HG03095 (cell line): ENCODE measurements at regions not wholly inside any gene's neighbourhood (a gene's known extent, or its start where the extent isn't known, plus 50 kb on each side); places are given as distances from the start of the nearest gene placed in this dataset.

Experiments used
- ATAC-seq: cut with Tn5 transposase; IDR thresholded peaks from one replicate; pipeline ENCODE4 v1.9.1; 2021; ENCODE audit warnings: moderate library complexity; ENCODE audit not compliant: unreplicated experiment

- no peak for ATAC-seq
These were observed 741.4 kb upstream of the CCDC54 start for GRCh38 chr3:106635826-106636225.

GRCh38 chr3:106640353-106640752 lies 736.9 kb upstream of the CCDC54 start:
- ATAC-seq = no peak

GRCh38 chr3:106642161-106642560 lies 735.1 kb upstream of the CCDC54 start:
- ATAC-seq = no peak

GRCh38 chr3:106643684-106644161 lies 733.5 kb upstream of the CCDC54 start:
- no peak for ATAC-seq

- ATAC-seq = no peak
These were observed 703.2 kb upstream of the CCDC54 start for GRCh38 chr3:106673926-106674569.

- ATAC-seq = no peak
These were observed 701.8 kb upstream of the CCDC54 start for GRCh38 chr3:106675451-106675850.

GRCh38 chr3:106678657-106679390 lies 698.4 kb upstream of the CCDC54 start:
- ATAC-seq = no peak

GRCh38 chr3:106683953-106684620 lies 693.2 kb upstream of the CCDC54 start:
- no peak for ATAC-seq

- ATAC-seq = no peak
These were observed 691.5 kb upstream of the CCDC54 start for GRCh38 chr3:106685745-106686144.

GRCh38 chr3:106687905-106688304 lies 689.3 kb upstream of the CCDC54 start:
- ATAC-seq = no peak

GRCh38 chr3:106688464-106688863 lies 688.8 kb upstream of the CCDC54 start:
- no peak for ATAC-seq

GRCh38 chr3:106691476-106691875 lies 685.8 kb upstream of the CCDC54 start:
- no peak for ATAC-seq

- ATAC-seq = no peak
These were observed 684.6 kb upstream of the CCDC54 start for GRCh38 chr3:106692624-106693023.

GRCh38 chr3:106699122-106699521 lies 678.1 kb upstream of the CCDC54 start:
- ATAC-seq = no peak

- ATAC-seq = no peak
These were observed 676.3 kb upstream of the CCDC54 start for GRCh38 chr3:106700981-106701380.

- no peak for ATAC-seq
These were observed 673.7 kb upstream of the CCDC54 start for GRCh38 chr3:106703524-106703923.

- no peak for ATAC-seq
These were observed 669.9 kb upstream of the CCDC54 start for GRCh38 chr3:106707347-106707746.

GRCh38 chr3:106710596-106710995 lies 666.6 kb upstream of the CCDC54 start:
- ATAC-seq = no peak

- no peak for ATAC-seq
These were observed 665.6 kb upstream of the CCDC54 start for GRCh38 chr3:106711650-106712049.

GRCh38 chr3:106714400-106714799 lies 662.8 kb upstream of the CCDC54 start:
- no peak for ATAC-seq

GRCh38 chr3:106715286-106715685 lies 662.0 kb upstream of the CCDC54 start:
- no peak for ATAC-seq
